ENCODE measurements at regions not wholly inside any gene's neighbourhood (a gene's known extent, or its start where the extent isn't known, plus 50 kb on each side); places are given as distances from the start of the nearest gene placed in this dataset.

DNA sequence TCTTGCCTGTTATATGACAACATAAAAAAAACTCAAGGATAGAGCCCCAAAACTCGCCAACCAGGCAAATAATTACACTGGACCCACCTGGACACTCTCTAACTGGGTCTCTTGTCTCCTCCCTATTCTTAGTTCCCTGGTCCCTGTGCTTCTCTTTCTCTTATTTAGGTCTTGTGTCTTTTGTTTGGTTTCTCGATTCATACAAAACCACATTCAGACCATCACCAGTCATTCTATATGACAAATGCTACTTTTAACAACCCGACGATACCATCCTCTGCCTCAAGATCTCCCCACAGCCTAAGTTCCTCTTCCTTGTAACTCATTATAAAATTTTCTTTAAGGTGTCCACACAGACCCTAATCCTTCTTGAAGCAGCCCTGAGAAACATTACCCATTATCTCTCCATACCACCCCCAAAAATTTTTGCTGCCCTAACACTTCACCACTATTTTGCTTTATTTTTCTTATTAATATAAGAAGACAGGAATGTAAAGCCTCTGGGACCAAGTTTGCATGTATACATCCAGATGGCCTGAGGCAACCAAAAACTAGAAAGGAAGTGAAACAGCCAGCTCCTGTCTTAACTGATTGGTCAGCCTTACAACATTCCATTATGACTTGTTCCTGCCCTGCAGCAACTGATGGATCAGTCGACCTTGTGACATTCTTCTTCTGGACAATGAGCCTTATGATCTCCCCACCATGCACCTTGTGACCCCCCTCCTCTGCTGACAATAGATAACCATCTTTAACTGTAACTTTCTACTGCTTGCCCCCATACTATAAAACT lies 638.2 kb downstream of the AMY1C start:
- no peak overlapping the region for H3K4me3 ChIP-seq (ENCODE audit: low read depth, low read length)
- TF ChIP-seq CTCF (IDR thresholded peaks at IDR 0.05; ENCODE audit: low read depth, low read length), result no peak

DNA sequence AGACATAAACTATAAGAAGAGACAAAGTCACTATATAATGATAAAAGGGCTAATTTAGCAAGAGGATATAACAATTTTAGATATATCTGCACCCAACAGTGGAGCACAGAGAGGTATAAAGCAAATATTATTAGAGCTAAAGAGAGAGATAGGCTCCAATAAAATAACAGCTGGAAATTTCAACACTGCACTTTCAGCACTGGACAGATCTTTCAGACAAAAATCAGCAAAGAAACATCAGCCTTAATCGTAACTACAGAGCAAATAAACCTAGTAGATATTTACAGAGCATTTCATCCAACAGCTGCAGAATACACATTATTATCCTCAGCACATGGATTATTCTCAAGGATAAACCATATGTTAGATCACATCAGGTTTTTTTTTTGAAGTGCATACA lies 642.9 kb downstream of the AMY1C start:
- TF ChIP-seq CTCF (IDR thresholded peaks at IDR 0.05; ENCODE audit: low read depth, low read length), result no peak
- no peak overlapping the region for H3K4me3 ChIP-seq (ENCODE audit: low read depth, low read length)

- H3K4me3 ChIP-seq (ENCODE audit: low read depth, low read length), result no peak overlapping the region
- no peak for TF ChIP-seq CTCF (IDR thresholded peaks at IDR 0.05; ENCODE audit: low read depth, low read length)
Measured at GRCh38 chr1:104402178-104402577, 652.5 kb downstream of the AMY1C start.

DNA sequence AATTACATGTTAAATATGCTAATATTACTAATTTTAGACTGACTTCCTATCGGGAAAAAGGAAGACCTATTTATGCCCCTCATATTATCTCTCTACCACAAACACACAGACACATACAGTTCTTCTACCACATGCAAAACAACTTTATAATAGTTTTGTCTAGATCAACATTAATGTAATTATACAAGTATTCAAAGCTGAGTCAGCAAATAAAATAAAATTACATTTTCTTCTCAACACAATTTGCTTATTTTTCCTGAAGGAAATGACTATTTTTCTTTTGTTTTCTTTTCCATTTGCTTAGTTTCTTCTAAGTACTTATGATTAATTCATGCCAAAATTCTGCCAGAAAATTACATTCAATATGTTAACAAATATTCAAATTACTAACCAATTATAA lies 654.2 kb downstream of the AMY1C start:
- no peak for TF ChIP-seq CTCF (IDR thresholded peaks at IDR 0.05; ENCODE audit: low read depth, low read length)
- no peak overlapping the region for H3K4me3 ChIP-seq (ENCODE audit: low read depth, low read length)

GRCh38 chr1:104406728-104407127 lies 657.0 kb downstream of the AMY1C start:
- TF ChIP-seq CTCF (IDR thresholded peaks at IDR 0.05; ENCODE audit: low read depth, low read length), result no peak

DNA sequence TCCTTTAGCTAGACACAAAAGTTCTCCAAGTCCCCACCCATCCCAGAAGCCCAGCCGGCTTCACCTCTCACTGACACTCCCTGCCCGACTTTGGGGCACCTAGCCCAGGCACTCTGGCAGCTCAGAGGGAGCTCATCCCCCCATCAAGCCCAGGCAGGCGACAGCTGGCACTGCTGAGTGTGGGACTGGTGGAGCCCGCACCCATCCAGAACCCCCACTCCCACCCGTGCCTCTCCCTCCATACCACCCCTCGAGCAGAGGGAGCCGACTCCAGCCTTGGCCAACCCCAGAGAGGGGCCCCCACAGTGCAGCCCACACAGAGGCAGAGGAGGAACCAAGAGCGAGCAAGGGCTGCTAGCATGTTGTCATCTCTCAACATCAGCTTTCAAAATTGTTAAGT lies 658.6 kb downstream of the AMY1C start:
- no peak overlapping the region for H3K4me3 ChIP-seq (ENCODE audit: low read depth, low read length)
- TF ChIP-seq CTCF (IDR thresholded peaks at IDR 0.05; ENCODE audit: low read depth, low read length), result no peak

More at GRCh38 chr1:104406728-104407127, 657.0 kb downstream of the AMY1C start:
- no peak overlapping the region for H3K4me3 ChIP-seq (ENCODE audit: low read depth, low read length)

- no peak for TF ChIP-seq CTCF (IDR thresholded peaks at IDR 0.05; ENCODE audit: low read depth, low read length)
- H3K4me3 ChIP-seq (ENCODE audit: low read depth, low read length), result no peak overlapping the region
Measured at GRCh38 chr1:104435255-104435654, 685.6 kb downstream of the AMY1C start.
